Retinal pigment epithelial cell (primary cell): ENCODE measurements at regions not wholly inside any gene's neighbourhood (a gene's known extent, or its start where the extent isn't known, plus 50 kb on each side); places are given as distances from the start of the nearest gene placed in this dataset.

Experiments
- DNase-seq: peaks from one replicate; pipeline ENCODE4 v3.0.0-alpha.2; 2010; ENCODE audit warnings: low read depth
- H3K4me3 ChIP-seq: 2 replicates; pipeline ENCODE4 v1.5.1; 2011; ENCODE audit warnings: mild to moderate bottlenecking, low read length, control low read depth, moderate library complexity
- TF ChIP-seq, protein P1 (sequence below): conservative IDR thresholded peaks from 2 replicates; pipeline ENCODE4 v1.5.1; 2011; ENCODE audit warnings: low read depth, low read length, control low read depth, inconsistent platforms

DNA sequence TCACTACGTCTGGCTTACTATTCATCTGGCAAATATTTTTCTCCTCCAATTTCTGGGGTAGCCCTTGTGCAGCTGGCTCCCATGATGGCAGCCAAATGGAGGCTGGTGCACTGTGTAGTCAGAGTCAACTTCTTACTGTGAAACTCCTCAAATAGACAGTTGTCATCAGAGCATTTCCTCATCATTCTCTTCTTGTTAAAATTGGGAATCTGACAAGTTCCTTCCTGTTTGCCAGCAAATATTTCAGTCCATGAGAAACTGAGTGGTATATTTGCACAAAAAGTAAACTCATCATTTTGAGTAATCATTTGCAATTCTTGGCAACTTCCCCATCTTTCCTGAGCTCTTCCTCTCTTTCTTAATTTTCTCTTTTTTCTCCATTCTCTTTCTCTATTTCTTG lies 394.9 kb upstream of the RGS17 start:
- DNase-seq: no peak
- TF ChIP-seq, protein P1, sequence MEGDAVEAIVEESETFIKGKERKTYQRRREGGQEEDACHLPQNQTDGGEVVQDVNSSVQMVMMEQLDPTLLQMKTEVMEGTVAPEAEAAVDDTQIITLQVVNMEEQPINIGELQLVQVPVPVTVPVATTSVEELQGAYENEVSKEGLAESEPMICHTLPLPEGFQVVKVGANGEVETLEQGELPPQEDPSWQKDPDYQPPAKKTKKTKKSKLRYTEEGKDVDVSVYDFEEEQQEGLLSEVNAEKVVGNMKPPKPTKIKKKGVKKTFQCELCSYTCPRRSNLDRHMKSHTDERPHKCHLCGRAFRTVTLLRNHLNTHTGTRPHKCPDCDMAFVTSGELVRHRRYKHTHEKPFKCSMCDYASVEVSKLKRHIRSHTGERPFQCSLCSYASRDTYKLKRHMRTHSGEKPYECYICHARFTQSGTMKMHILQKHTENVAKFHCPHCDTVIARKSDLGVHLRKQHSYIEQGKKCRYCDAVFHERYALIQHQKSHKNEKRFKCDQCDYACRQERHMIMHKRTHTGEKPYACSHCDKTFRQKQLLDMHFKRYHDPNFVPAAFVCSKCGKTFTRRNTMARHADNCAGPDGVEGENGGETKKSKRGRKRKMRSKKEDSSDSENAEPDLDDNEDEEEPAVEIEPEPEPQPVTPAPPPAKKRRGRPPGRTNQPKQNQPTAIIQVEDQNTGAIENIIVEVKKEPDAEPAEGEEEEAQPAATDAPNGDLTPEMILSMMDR: no peak
- no peak overlapping the region for H3K4me3 ChIP-seq

DNA sequence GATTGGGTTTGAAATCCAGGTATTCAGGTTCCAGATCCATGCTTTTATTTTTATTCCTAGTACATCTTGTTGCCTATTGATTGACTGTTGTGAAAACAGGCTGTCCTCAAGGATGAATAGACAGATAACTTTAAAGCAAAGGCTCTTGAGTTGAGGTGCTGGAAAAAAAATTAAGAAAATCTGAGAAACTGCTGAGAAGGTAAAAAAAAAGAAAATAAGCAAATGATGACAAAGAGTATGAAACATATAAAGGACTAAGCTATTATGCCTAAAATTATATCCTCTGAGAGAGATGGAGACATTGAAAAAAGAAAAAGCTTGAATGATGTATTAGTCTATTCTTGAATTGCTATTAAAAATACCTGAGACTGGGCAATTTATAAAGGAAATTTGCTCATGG lies 392.3 kb upstream of the RGS17 start:
- DNase-seq: no peak
- H3K4me3 ChIP-seq: no peak overlapping the region
- TF ChIP-seq, protein P1: no peak

DNA sequence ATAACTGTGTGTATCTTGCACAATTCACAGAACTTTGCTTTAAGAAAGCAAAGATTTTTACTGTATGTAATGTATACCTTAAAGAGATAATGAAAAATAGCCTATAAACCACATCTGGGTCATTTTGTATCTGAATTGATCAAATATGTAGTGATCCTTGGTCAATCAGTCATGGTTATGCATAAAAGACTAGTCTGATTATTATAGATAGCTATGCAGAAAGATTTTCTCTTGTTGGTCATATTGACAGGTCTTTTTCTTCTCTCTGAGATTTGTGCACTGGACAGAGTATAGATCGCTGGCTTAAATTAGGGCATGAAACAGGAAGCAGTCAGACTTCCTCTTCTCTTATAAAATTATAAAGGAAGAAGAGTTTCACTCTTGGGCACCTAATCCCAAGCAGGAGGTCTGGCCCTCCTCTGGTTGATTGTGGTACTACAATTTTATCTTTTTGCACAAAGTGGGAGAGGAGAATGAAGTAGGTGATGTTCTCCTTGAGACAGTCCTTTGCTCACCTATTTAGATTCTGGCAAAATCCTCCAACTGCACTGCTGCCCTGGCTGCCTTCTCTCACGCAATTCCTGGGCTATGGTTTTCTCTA lies 380.9 kb upstream of the RGS17 start:
- TF ChIP-seq, protein P1: peak; percentile 71
- H3K4me3 ChIP-seq: no peak overlapping the region
- peak; percentile 1 for DNase-seq

DNA sequence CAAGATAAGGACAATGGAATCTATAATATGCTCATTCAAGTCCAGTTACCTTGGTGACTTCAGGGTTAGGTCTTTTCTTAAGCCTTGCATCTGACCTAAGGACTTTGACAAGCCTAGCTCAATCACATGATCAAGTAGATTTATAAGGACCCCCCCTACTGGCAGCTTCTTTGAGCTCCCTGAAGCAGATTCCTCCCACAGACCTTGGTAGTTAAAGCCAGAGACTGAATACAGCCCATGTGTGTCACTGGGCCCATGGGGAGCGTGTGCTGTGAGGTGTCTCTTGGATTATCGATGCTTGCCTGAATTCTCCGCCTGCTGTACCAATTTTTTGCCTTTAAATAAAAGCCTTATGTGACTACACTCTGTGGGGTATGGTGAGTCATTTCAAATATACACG lies 372.7 kb upstream of the RGS17 start:
- no peak overlapping the region for H3K4me3 ChIP-seq
- no peak for DNase-seq
- TF ChIP-seq, protein P1: no peak

DNA sequence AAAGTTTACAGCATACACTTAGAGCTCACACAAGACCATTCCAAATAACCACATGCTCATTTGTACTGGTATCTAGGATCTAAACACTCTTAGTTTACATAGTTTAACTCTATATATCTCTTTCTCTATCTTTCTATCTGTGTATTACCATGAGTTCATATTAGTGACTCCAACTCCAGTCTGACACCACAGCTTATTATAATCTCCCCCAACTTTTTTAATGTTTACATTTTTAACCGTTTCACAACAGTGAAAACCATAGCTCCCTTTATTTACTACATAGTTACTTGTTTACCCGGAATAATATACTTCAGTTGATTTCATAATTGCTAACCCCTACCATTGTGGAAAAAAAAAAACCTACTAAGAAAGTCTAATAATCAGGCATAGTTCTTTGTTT lies 362.4 kb upstream of the RGS17 start:
- no peak overlapping the region for H3K4me3 ChIP-seq
- DNase-seq: no peak
- TF ChIP-seq, protein P1: no peak

DNA sequence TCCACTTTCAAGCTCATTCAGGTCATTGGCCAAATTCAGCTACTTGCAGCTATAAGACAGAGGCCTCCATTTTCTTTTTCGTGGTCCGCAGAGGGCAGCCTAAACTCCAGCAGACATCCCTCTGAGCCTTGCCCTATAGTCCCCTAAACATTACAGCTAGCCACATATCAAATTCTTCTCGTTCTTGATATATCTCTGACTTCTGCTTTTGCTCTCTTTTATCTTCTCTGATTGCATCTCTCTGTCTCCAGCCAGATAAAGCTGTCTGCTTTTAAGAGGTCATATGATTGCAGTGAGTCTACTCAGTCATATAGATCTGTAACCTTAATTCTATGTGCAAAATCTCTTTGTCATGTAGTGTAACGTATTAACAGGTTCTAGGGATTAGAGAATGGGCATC lies 358.4 kb upstream of the RGS17 start:
- H3K4me3 ChIP-seq: no peak overlapping the region
- TF ChIP-seq, protein P1: no peak
- DNase-seq: no peak

DNA sequence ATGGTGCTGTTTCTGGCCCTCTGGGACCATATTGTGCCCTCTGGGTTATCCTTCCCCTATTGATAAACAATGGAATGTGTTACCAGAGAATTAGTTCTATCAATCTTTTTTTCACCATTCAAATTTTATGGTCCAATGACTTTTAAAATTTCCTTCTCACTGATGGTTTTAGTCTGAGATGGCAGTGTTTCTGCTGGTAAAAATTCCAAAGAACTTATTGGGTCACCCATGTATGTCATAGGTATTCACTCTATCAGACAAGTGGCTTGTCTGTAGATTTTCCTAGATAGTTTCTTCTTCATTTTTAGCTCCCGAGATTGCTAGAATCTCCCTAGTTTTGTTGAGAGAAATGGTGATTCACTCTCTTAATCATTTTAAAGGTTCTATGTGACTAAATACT lies 357.2 kb upstream of the RGS17 start:
- no peak overlapping the region for H3K4me3 ChIP-seq
- no peak for DNase-seq
- TF ChIP-seq, protein P1: no peak
